ENCODE measurements at regions not wholly inside any gene's neighbourhood (a gene's known extent, or its start where the extent isn't known, plus 50 kb on each side); places are given as distances from the start of the nearest gene placed in this dataset.

GRCh38 chr1:163574119-163574518 is 252.4 kb downstream of the NUF2 start:
- DNase-seq (ENCODE audit: low spot score in 2 of 2) = no peak
- Histone ChIP-seq H3K27ac (no peak overlapping the region), H3K4me3 (no peak overlapping the region), H3K27me3 (no peaks in the 10 kb centered on the region), H3K36me3 (no peaks in the 10 kb centered on the region), H3K9me3 (no peaks in the 10 kb centered on the region), H3K4me1 (no peaks in the 10 kb centered on the region)
- intact Hi-C loops (cut with DNase I; ENCODE audit: low total_unique reads) = no loop called here
- TF ChIP-seq, protein P1, sequence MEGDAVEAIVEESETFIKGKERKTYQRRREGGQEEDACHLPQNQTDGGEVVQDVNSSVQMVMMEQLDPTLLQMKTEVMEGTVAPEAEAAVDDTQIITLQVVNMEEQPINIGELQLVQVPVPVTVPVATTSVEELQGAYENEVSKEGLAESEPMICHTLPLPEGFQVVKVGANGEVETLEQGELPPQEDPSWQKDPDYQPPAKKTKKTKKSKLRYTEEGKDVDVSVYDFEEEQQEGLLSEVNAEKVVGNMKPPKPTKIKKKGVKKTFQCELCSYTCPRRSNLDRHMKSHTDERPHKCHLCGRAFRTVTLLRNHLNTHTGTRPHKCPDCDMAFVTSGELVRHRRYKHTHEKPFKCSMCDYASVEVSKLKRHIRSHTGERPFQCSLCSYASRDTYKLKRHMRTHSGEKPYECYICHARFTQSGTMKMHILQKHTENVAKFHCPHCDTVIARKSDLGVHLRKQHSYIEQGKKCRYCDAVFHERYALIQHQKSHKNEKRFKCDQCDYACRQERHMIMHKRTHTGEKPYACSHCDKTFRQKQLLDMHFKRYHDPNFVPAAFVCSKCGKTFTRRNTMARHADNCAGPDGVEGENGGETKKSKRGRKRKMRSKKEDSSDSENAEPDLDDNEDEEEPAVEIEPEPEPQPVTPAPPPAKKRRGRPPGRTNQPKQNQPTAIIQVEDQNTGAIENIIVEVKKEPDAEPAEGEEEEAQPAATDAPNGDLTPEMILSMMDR (IDR thresholded peaks at IDR 0.05) = no peak
- no peak for TF ChIP-seq POLR2A (IDR thresholded peaks at IDR 0.05)
- no peak for TF ChIP-seq POLR2AphosphoS5 (IDR thresholded peaks at IDR 0.05)

GRCh38 chr1:163580926-163581325 is 259.2 kb downstream of the NUF2 start:
- H3K27ac ChIP-seq = no peak overlapping the region
- H3K4me1 ChIP-seq = no peaks in the 10 kb centered on the region
- H3K27me3 ChIP-seq = no peaks in the 10 kb centered on the region
- no peaks in the 10 kb centered on the region for H3K36me3 ChIP-seq
- H3K4me3 ChIP-seq = no peak overlapping the region
- intact Hi-C loops (cut with DNase I; ENCODE audit: low total_unique reads) = no loop called here
- TF ChIP-seq, protein P1 (IDR thresholded peaks at IDR 0.05) = no peak
- no peak for TF ChIP-seq POLR2AphosphoS5 (IDR thresholded peaks at IDR 0.05)
- no peak for TF ChIP-seq POLR2A (IDR thresholded peaks at IDR 0.05)
- no peak for DNase-seq (ENCODE audit: low spot score in 2 of 2)
- H3K9me3 ChIP-seq = no peaks in the 10 kb centered on the region

DNA sequence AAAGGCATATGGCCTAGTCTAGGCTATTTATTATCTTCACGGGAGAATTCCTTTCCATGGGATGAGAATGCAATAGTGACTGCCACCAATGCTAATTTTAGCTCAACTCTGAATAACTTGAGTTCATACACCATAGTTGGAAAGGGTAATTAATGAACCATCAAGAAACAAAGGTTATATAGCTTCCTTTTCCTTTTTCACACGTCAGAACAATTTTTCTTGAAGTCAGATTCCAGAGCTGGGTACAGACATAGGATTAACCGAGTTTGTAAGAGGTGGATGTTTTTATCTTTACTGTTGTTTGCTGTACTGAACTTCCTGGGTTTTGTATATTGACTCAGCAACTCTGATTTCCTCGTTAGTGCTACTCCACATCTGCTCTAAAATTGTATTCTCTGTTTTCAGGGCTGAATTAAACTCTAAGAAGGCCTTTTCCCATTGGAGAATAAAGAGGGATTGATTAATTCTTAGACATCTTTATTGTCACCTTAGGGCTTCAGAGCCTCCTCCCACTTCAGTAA is 262.0 kb downstream of the NUF2 start:
- no peak overlapping the region for H3K4me3 ChIP-seq
- no peak for TF ChIP-seq POLR2A (IDR thresholded peaks at IDR 0.05)
- TF ChIP-seq, protein P1 (IDR thresholded peaks at IDR 0.05) = no peak
- no peak for TF ChIP-seq POLR2AphosphoS5 (IDR thresholded peaks at IDR 0.05)
- intact Hi-C loops (cut with DNase I; ENCODE audit: low total_unique reads) = no loop called here
- H3K36me3 ChIP-seq = no peaks in the 10 kb centered on the region
- no peaks in the 10 kb centered on the region for H3K27me3 ChIP-seq
- no peaks in the 10 kb centered on the region for H3K9me3 ChIP-seq
- no peak for DNase-seq (ENCODE audit: low spot score in 2 of 2)
- H3K4me1 ChIP-seq = no peaks in the 10 kb centered on the region
- H3K27ac ChIP-seq = no peak overlapping the region

DNA sequence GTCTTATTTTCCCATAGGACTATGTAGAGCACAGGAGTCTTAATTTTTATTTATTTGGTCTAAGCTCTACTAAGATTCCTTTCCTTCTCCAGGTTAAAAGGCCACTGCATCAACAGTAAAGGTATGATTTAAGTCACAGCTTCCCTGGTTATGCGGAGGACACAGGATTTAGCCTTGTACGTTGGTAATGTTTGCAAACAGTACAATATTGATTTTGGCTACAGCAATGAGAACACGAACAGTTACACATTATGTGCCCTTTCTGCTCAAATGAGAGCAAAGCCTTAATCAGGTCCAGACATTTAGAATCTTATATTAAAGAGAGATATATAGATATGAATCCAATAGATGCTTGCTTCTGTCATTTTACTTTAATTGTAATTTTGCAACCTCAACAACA is 264.0 kb downstream of the NUF2 start:
- TF ChIP-seq POLR2A (IDR thresholded peaks at IDR 0.05) = no peak
- TF ChIP-seq, protein P1 (IDR thresholded peaks at IDR 0.05) = no peak
- no peak for TF ChIP-seq POLR2AphosphoS5 (IDR thresholded peaks at IDR 0.05)
- Histone ChIP-seq H3K9me3 (no peaks in the 10 kb centered on the region), H3K4me3 (no peak overlapping the region), H3K27me3 (no peaks in the 10 kb centered on the region), H3K36me3 (no peaks in the 10 kb centered on the region), H3K27ac (no peak overlapping the region), H3K4me1 (no peaks in the 10 kb centered on the region)
- DNase-seq (ENCODE audit: low spot score in 2 of 2) = no peak
- intact Hi-C loops (cut with DNase I; ENCODE audit: low total_unique reads) = no loop called here

- TF ChIP-seq, protein P1 (IDR thresholded peaks at IDR 0.05) = no peak
- TF ChIP-seq POLR2A (IDR thresholded peaks at IDR 0.05) = no peak
- TF ChIP-seq POLR2AphosphoS5 (IDR thresholded peaks at IDR 0.05) = no peak
- H3K4me3 ChIP-seq = no peak overlapping the region
- no peak for DNase-seq (ENCODE audit: low spot score in 2 of 2)
- H3K27me3 ChIP-seq = no peaks in the 10 kb centered on the region
- H3K27ac ChIP-seq = no peak overlapping the region
- H3K4me1 ChIP-seq = no peaks in the 10 kb centered on the region
- intact Hi-C loops (cut with DNase I; ENCODE audit: low total_unique reads) = no loop called here
- no peaks in the 10 kb centered on the region for H3K9me3 ChIP-seq
- no peaks in the 10 kb centered on the region for H3K36me3 ChIP-seq
Observed at GRCh38 chr1:163588796-163589195, 267.0 kb downstream of the NUF2 start.
